ENCODE measurements at regions not wholly inside any gene's neighbourhood (a gene's known extent, or its start where the extent isn't known, plus 50 kb on each side); places are given as distances from the start of the nearest gene placed in this dataset.

DNA sequence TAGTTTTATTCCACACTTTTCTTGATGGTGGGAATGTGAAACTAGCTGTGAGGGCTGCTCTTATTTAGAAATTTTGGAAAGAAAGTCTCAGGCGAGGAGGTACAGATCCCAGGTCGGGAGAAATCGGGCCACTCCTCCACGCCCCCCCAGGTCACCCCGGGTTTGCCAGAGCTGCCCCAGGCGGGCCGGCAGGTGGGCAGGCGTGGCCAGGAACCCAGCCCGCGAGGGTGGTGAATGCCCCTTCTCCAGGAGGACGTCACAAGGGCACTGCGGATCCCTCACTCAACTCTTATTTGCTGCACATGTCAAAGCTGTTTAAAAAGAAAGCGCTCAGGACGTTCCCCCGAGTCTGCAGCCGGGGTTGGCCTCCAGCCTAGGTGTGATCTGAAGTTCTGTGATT, 60.5 kb upstream of the SLCO4A1 start:
- TF ChIP-seq, protein P1, sequence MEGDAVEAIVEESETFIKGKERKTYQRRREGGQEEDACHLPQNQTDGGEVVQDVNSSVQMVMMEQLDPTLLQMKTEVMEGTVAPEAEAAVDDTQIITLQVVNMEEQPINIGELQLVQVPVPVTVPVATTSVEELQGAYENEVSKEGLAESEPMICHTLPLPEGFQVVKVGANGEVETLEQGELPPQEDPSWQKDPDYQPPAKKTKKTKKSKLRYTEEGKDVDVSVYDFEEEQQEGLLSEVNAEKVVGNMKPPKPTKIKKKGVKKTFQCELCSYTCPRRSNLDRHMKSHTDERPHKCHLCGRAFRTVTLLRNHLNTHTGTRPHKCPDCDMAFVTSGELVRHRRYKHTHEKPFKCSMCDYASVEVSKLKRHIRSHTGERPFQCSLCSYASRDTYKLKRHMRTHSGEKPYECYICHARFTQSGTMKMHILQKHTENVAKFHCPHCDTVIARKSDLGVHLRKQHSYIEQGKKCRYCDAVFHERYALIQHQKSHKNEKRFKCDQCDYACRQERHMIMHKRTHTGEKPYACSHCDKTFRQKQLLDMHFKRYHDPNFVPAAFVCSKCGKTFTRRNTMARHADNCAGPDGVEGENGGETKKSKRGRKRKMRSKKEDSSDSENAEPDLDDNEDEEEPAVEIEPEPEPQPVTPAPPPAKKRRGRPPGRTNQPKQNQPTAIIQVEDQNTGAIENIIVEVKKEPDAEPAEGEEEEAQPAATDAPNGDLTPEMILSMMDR (IDR thresholded peaks at IDR 0.05) = no peak
- TF ChIP-seq POLR2AphosphoS5 (IDR thresholded peaks at IDR 0.05) = no peak
- no peak for TF ChIP-seq POLR2A (IDR thresholded peaks at IDR 0.05)
